Neural crest cell (in vitro differentiated cells): ENCODE measurements at regions not wholly inside any gene's neighbourhood (a gene's known extent, or its start where the extent isn't known, plus 50 kb on each side); places are given as distances from the start of the nearest gene placed in this dataset.

Source experiments
- DNase-seq: peaks from one replicate; pipeline ENCODE4 v3.0.0; 2021; ENCODE audit warnings: low read depth, mixed read lengths, low spot score
- H3K27ac Mint-ChIP-seq: one replicate; pipeline ENCODE4 v1.8.0; 2021; ENCODE audit warnings: mild to moderate bottlenecking, mixed read lengths; ENCODE audit not compliant: unreplicated experiment
- H3K27me3 Mint-ChIP-seq: 2 replicates; pipeline ENCODE4 v1.8.0; 2021; ENCODE audit warnings: low read depth, mild to moderate bottlenecking, mixed read lengths
- H3K36me3 Mint-ChIP-seq: 2 replicates; pipeline ENCODE4 v1.8.0; 2021; ENCODE audit warnings: low read depth, mild to moderate bottlenecking, mixed read lengths
- H3K4me1 Mint-ChIP-seq: 2 replicates; pipeline ENCODE4 v1.8.0; 2021; ENCODE audit warnings: mixed read lengths
- H3K4me3 Mint-ChIP-seq: one replicate; pipeline ENCODE4 v1.8.0; 2021; ENCODE audit warnings: mild to moderate bottlenecking, mixed read lengths
- H3K9me3 Mint-ChIP-seq: 2 replicates; pipeline ENCODE4 v1.8.0; 2021; ENCODE audit warnings: mixed read lengths
- CTCF ChIP-seq: fragments of 200-600 bp; sonication (generic); conservative IDR thresholded peaks from 2 replicates; pipeline ENCODE4 v1.5.0; 2021; ENCODE audit warnings: antibody characterized with exemption, mild to moderate bottlenecking

GRCh38 chr13:82615043-82615442 lies 1267.2 kb downstream of the SLITRK1 start:
- Mint-ChIP-seq H3K36me3 (no peaks in the 10 kb centered on the region), H3K9me3 (no peaks in the 10 kb centered on the region), H3K4me3 (no peak overlapping the region), H3K27ac (no peak overlapping the region), H3K4me1 (no peaks in the 10 kb centered on the region), H3K27me3 (no peaks in the 10 kb centered on the region)
- DNase-seq: no peak
- no peak for TF ChIP-seq CTCF

- Mint-ChIP-seq H3K27ac (no peak overlapping the region), H3K4me1 (no peaks in the 10 kb centered on the region), H3K36me3 (no peaks in the 10 kb centered on the region), H3K27me3 (no peaks in the 10 kb centered on the region), H3K9me3 (no peaks in the 10 kb centered on the region), H3K4me3 (no peak overlapping the region)
- DNase-seq: no peak
- TF ChIP-seq CTCF: no peak
Measured at GRCh38 chr13:82614086-82614485, 1268.2 kb downstream of the SLITRK1 start.

GRCh38 chr13:82606008-82606407 lies 1276.3 kb downstream of the SLITRK1 start:
- H3K4me1 Mint-ChIP-seq: no peaks in the 10 kb centered on the region
- H3K36me3 Mint-ChIP-seq: peaks cover 8% of the 10 kb centered on the region
- DNase-seq: no peak
- H3K9me3 Mint-ChIP-seq: peaks cover 14% of the 10 kb centered on the region
- TF ChIP-seq CTCF: no peak
- H3K27ac Mint-ChIP-seq: no peak overlapping the region
- H3K4me3 Mint-ChIP-seq: no peak overlapping the region
- no peaks in the 10 kb centered on the region for H3K27me3 Mint-ChIP-seq

- no peak overlapping the region for H3K4me3 Mint-ChIP-seq
- no peak for DNase-seq
- H3K27me3 Mint-ChIP-seq: no peaks in the 10 kb centered on the region
- TF ChIP-seq CTCF: no peak
- no peaks in the 10 kb centered on the region for H3K36me3 Mint-ChIP-seq
- no peak overlapping the region for H3K27ac Mint-ChIP-seq
- H3K9me3 Mint-ChIP-seq: no peaks in the 10 kb centered on the region
- H3K4me1 Mint-ChIP-seq: no peaks in the 10 kb centered on the region
Measured at GRCh38 chr13:82597747-82598146, 1284.5 kb downstream of the SLITRK1 start.

- no peak for DNase-seq
- Mint-ChIP-seq H3K36me3 (no peaks in the 10 kb centered on the region), H3K9me3 (no peaks in the 10 kb centered on the region), H3K27me3 (no peaks in the 10 kb centered on the region), H3K27ac (no peak overlapping the region), H3K4me3 (no peak overlapping the region), H3K4me1 (no peaks in the 10 kb centered on the region)
- no peak for TF ChIP-seq CTCF
Measured at GRCh38 chr13:82593239-82593638, 1289.0 kb downstream of the SLITRK1 start.

- DNase-seq: no peak
- H3K27me3 Mint-ChIP-seq: no peaks in the 10 kb centered on the region
- H3K36me3 Mint-ChIP-seq: peaks cover 8% of the 10 kb centered on the region
- H3K4me1 Mint-ChIP-seq: no peaks in the 10 kb centered on the region
- H3K4me3 Mint-ChIP-seq: no peak overlapping the region
- H3K27ac Mint-ChIP-seq: no peak overlapping the region
- TF ChIP-seq CTCF: no peak
- H3K9me3 Mint-ChIP-seq: peaks cover 12% of the 10 kb centered on the region
Measured at GRCh38 chr13:82571653-82572052, 1310.6 kb downstream of the SLITRK1 start.
